Smooth muscle cell (in vitro differentiated cells): ENCODE measurements at regions not wholly inside any gene's neighbourhood (a gene's known extent, or its start where the extent isn't known, plus 50 kb on each side); places are given as distances from the start of the nearest gene placed in this dataset. TPM values are rescaled to one million over a fixed set of nuclear protein-coding genes. Genes with fewer than 3 reads are reported as not detected.
A peak's percentile ranks its signal among the peaks of the same experiment; 100 is the strongest.

ENCODE experiments used
- DNase-seq: peaks from one replicate; lab custom pipeline; 2025; ENCODE audit not compliant: unreplicated experiment; lab: John Stamatoyannopoulos, UW
- H2AFZ ChIP-seq: fragments of 200-600 bp; sonication (generic); 2 replicates; pipeline ENCODE4 v1.6.0; 2016; ENCODE audit warnings: antibody characterized with exemption, low read depth, mild to moderate bottlenecking
- H3F3A ChIP-seq: fragments of 200-600 bp; sonication (generic); 2 replicates; pipeline ENCODE4 v1.6.0; 2017; ENCODE audit warnings: antibody characterized with exemption, low read depth
- H3K27ac ChIP-seq: fragments of 200-600 bp; sonication (generic); 2 replicates; pipeline ENCODE4 v1.5.1; 2016; ENCODE audit warnings: low read depth, mild to moderate bottlenecking
- H3K27me3 ChIP-seq: fragments of 200-600 bp; sonication (generic); 2 replicates; pipeline ENCODE4 v1.6.1; 2016; ENCODE audit warnings: low read depth, mild to moderate bottlenecking
- H3K36me3 ChIP-seq: fragments of 200-600 bp; sonication (generic); 2 replicates; pipeline ENCODE4 v1.5.1; 2016; ENCODE audit warnings: low read depth
- H3K4me1 ChIP-seq: fragments of 200-600 bp; sonication (generic); 2 replicates; pipeline ENCODE4 v1.5.1; 2016; ENCODE audit warnings: low read depth
- H3K4me2 ChIP-seq: fragments of 200-600 bp; sonication (generic); 2 replicates; pipeline ENCODE4 v1.6.0; 2016; ENCODE audit warnings: mild to moderate bottlenecking
- H3K4me3 ChIP-seq: fragments of 200-600 bp; sonication (generic); 2 replicates; pipeline ENCODE4 v1.5.1; 2016; ENCODE audit warnings: mild to moderate bottlenecking
- H3K79me2 ChIP-seq: fragments of 200-600 bp; sonication (generic); 2 replicates; pipeline ENCODE4 v1.6.0; 2016; ENCODE audit warnings: low read depth, mild to moderate bottlenecking
- H3K9ac ChIP-seq: fragments of 200-600 bp; sonication (generic); 2 replicates; pipeline ENCODE4 v1.6.0; 2016; ENCODE audit warnings: low read depth
- H3K9me3 ChIP-seq: fragments of 200-600 bp; sonication (generic); replicated peaks from 2 replicates; pipeline ENCODE4 v1.5.1; 2016; ENCODE audit warnings: low read depth
- H4K20me1 ChIP-seq: fragments of 200-600 bp; sonication (generic); 2 replicates; pipeline ENCODE4 v1.6.0; 2016; ENCODE audit warnings: low read depth
- WGBS: methylation state at CpG from one replicate; pipeline ENCODE4 v1.1.7; 2016; ENCODE audit warnings: low lambda C conversion rate; 5-methylcytosine and 5-hydroxymethylcytosine counted together
- small RNA-seq: library from RNA; depleted of rRNA; stranded (forward); fragments of <200 nt; gene quantifications from one replicate; pipeline ENCODE3, GENCODE V24; 2014
- TF ChIP-seq, protein P1 (sequence below): fragments of 200-600 bp; sonication (generic); IDR thresholded peaks from 2 replicates; pipeline ENCODE4 v1.5.1; 2017; ENCODE audit warnings: borderline replicate concordance, mild to moderate bottlenecking, antibody characterized with exemption; ENCODE audit not compliant: insufficient read depth, poor library complexity, severe bottlenecking

DNA sequence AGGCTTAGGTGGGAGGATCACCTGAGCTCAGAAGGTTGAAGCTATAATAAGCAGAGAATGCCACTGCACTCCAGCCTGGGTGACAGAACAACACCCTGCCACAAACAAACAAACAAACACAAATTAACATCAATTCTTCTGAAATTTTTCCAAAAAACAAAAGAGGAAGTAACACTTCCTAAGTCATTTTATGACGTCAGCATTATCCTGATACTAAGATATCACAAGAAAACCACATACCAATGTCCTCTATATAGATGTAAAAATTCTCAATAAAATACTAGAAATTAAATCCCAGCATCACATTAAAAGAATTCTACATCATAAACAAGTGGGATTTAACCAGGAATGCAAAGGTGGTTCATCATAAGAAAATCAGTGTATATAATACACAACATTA, 64.4 kb upstream of the STK26 start:
- 68% methylated on average over 1 of the region's 1 CpG for WGBS
- Histone ChIP-seq H3K4me1 (no peaks in the 10 kb centered on the region), H3K4me2 (no peak overlapping the region), H3K27ac (no peak overlapping the region), H3K27me3 (no peaks in the 10 kb centered on the region), H3F3A (no peaks in the 10 kb centered on the region), H3K79me2 (no peaks in the 10 kb centered on the region), H4K20me1 (no peaks in the 10 kb centered on the region), H2AFZ (no peak overlapping the region), H3K9ac (no peak overlapping the region), H3K4me3 (no peak overlapping the region), H3K9me3 (no peaks in the 10 kb centered on the region), H3K36me3 (no peaks in the 10 kb centered on the region)
- TF ChIP-seq, protein P1, sequence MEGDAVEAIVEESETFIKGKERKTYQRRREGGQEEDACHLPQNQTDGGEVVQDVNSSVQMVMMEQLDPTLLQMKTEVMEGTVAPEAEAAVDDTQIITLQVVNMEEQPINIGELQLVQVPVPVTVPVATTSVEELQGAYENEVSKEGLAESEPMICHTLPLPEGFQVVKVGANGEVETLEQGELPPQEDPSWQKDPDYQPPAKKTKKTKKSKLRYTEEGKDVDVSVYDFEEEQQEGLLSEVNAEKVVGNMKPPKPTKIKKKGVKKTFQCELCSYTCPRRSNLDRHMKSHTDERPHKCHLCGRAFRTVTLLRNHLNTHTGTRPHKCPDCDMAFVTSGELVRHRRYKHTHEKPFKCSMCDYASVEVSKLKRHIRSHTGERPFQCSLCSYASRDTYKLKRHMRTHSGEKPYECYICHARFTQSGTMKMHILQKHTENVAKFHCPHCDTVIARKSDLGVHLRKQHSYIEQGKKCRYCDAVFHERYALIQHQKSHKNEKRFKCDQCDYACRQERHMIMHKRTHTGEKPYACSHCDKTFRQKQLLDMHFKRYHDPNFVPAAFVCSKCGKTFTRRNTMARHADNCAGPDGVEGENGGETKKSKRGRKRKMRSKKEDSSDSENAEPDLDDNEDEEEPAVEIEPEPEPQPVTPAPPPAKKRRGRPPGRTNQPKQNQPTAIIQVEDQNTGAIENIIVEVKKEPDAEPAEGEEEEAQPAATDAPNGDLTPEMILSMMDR, result no peak
- no peak for DNase-seq

DNA sequence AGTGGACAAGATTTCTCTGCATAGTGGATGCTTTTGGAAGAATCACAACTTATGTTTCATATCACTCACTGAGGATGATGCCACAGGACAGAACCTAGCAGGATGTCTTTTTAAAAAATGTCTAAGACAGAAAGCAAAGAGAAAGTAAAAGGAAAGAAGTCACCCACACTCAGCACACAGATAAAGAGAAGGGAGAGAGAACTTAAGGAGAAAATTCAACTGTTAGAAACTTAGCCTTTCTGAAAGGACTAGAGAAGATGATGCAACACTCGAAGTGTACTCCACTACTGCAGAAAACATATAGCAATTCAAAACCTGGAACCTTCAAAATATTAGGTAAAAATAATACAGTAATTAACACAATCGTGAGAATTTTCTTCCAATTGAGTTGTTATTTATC, 52.8 kb upstream of the STK26 start:
- Histone ChIP-seq H3K79me2 (no peaks in the 10 kb centered on the region), H3K4me3 (no peak overlapping the region), H2AFZ (peak overlapping the region; percentile 59), H3K4me2 (no peak overlapping the region), H3K9me3 (no peaks in the 10 kb centered on the region), H3F3A (no peaks in the 10 kb centered on the region), H4K20me1 (no peaks in the 10 kb centered on the region), H3K27ac (no peak overlapping the region), H3K36me3 (no peaks in the 10 kb centered on the region), H3K9ac (no peak overlapping the region), H3K4me1 (no peaks in the 10 kb centered on the region), H3K27me3 (no peaks in the 10 kb centered on the region)
- 47% methylated on average over 2 of the region's 2 CpGs for WGBS
- DNase-seq, result no peak
- TF ChIP-seq, protein P1, result no peak

Small RNA genes lying in the stretch of these regions (small RNA-seq; reads per million reads assigned to genes)
- gene AL008629.1 (not detected), gene HDGFP1 (0.13 reads per million), gene MCRIP2P1 (0.32 reads per million, percentile 7 among the genes with 10 or more reads in this experiment), gene RNA5SP514 (0.11 reads per million)
